CD14-positive monocyte (primary cell): ENCODE measurements at regions not wholly inside any gene's neighbourhood (a gene's known extent, or its start where the extent isn't known, plus 50 kb on each side); places are given as distances from the start of the nearest gene placed in this dataset.

Experiments
- DNase-seq, 3 donors: peaks; one replicate each; pipeline ENCODE4 v3.0.0-alpha.2; 2011 to 2022
- H2AFZ ChIP-seq: 2 replicates; pipeline ENCODE4 v1.6.0; 2012; ENCODE audit warnings: mild to moderate bottlenecking, low read depth, low read length, inconsistent platforms; ENCODE audit not compliant: insufficient read depth, poor library complexity, severe bottlenecking
- H3K27ac ChIP-seq, 2 donors: 1 replicate in 1 of 2; 2 replicates in 1 of 2; pipeline ENCODE4 v1.5.1; 2012 to 2013; ENCODE audit warnings: low read length in 2 of 2, control low read depth in 1 of 2, inconsistent platforms in 1 of 2, low read depth in 1 of 2, mild to moderate bottlenecking in 1 of 2
- H3K27me3 ChIP-seq, 2 donors: one replicate each; pipeline versions ENCODE4 v1.6.0 to v1.6.1; 2011 to 2013; ENCODE audit warnings: low read length in 2 of 2; ENCODE audit not compliant: control insufficient read depth in 2 of 2, insufficient read depth in 2 of 2
- H3K36me3 ChIP-seq, 2 donors: replicated peaks in 1 of 2; 1 replicate in 1 of 2; 2 replicates in 1 of 2; pipeline versions ENCODE4 v1.5.1 to v1.6.1; 2012 to 2013; ENCODE audit warnings: low read length in 2 of 2, control low read depth in 1 of 2, inconsistent platforms in 1 of 2, mild to moderate bottlenecking in 1 of 2; ENCODE audit not compliant: insufficient read depth in 2 of 2, control insufficient read depth in 1 of 2
- H3K4me1 ChIP-seq, 2 donors: 1 replicate in 1 of 2; 2 replicates in 1 of 2; pipeline versions ENCODE4 v1.5.1 to v1.6.1; 2012 to 2013; ENCODE audit warnings: low read length in 2 of 2, control low read depth in 1 of 2, inconsistent platforms in 1 of 2, mild to moderate bottlenecking in 1 of 2, moderate library complexity in 1 of 2; ENCODE audit not compliant: insufficient read depth in 2 of 2, control insufficient read depth in 1 of 2
- H3K4me2 ChIP-seq: replicated peaks from 2 replicates; pipeline ENCODE3; 2012; ENCODE audit warnings: low read length, moderate library complexity, mild to moderate bottlenecking; ENCODE audit not compliant: poor library complexity, severe bottlenecking; ENCODE audit errors: extremely low read depth
- H3K4me3 ChIP-seq, 3 experiments: fragments of 200-600 bp in 1 of 3; sonication (generic) in 1 of 3; replicated peaks in 1 of 3; 1 replicate in 2 of 3; 2 replicates in 1 of 3; pipeline ENCODE4 v1.5.1; 2011 to 2013; ENCODE audit warnings: low read length in 3 of 3, mild to moderate bottlenecking in 3 of 3, control low read depth in 2 of 3, low read depth in 2 of 3, inconsistent platforms in 1 of 3, moderate library complexity in 1 of 3
- H3K79me2 ChIP-seq: 2 replicates; pipeline ENCODE4 v1.6.0; 2012; ENCODE audit warnings: mild to moderate bottlenecking, control low read depth, inconsistent platforms, low read length, moderate library complexity; ENCODE audit not compliant: insufficient read depth
- H3K9ac ChIP-seq: 2 replicates; pipeline ENCODE4 v1.6.0; 2017; ENCODE audit warnings: low read length, mild to moderate bottlenecking; ENCODE audit not compliant: insufficient read depth, poor library complexity, severe bottlenecking
- H3K9me3 ChIP-seq, 2 donors: replicated peaks in 1 of 2; 1 replicate in 1 of 2; 2 replicates in 1 of 2; pipeline versions ENCODE4 v1.5.1 to v1.6.1; 2012 to 2013; ENCODE audit warnings: low read length in 2 of 2, control low read depth in 1 of 2; ENCODE audit not compliant: control insufficient read depth in 1 of 2, insufficient read depth in 1 of 2
- H4K20me1 ChIP-seq: 2 replicates; pipeline ENCODE4 v1.6.0; 2012; ENCODE audit warnings: mild to moderate bottlenecking, low read length, control low read depth, moderate library complexity; ENCODE audit not compliant: insufficient read depth
- H3K27ac Mint-ChIP-seq, 7 donors: one replicate each; pipeline ENCODE4 v1.8.0; 2020; ENCODE audit warnings: mild to moderate bottlenecking in 7 of 7, mixed read lengths in 7 of 7, moderate library complexity in 6 of 7, inconsistent platforms in 2 of 7
- H3K27me3 Mint-ChIP-seq, 3 donors: one replicate each; pipeline ENCODE4 v1.8.0; 2021 to 2022; ENCODE audit warnings: low read depth in 3 of 3, mild to moderate bottlenecking in 3 of 3, mixed read lengths in 3 of 3, moderate library complexity in 3 of 3, inconsistent platforms in 1 of 3
- H3K36me3 Mint-ChIP-seq, 2 donors: one replicate each; pipeline ENCODE4 v1.8.0; 2020; ENCODE audit warnings: mixed read lengths in 2 of 2, inconsistent platforms in 1 of 2, mild to moderate bottlenecking in 1 of 2
- H3K4me1 Mint-ChIP-seq: one replicate; pipeline ENCODE4 v1.8.0; 2020; ENCODE audit warnings: mild to moderate bottlenecking, mixed read lengths
- H3K4me3 Mint-ChIP-seq, 2 donors: one replicate each; pipeline ENCODE4 v1.8.0; 2020; ENCODE audit warnings: mild to moderate bottlenecking in 2 of 2, mixed read lengths in 2 of 2, moderate library complexity in 1 of 2
- H3K9me3 Mint-ChIP-seq, 7 donors: one replicate each; pipeline ENCODE4 v1.8.0; 2020 to 2022; ENCODE audit warnings: mixed read lengths in 7 of 7, mild to moderate bottlenecking in 6 of 7, moderate library complexity in 6 of 7, inconsistent platforms in 2 of 7
- WGBS: methylation state at CpG from one replicate; pipeline ENCODE4 v1.1.5; 2013; ENCODE audit warnings: missing lambda C conversion rate; ENCODE audit not compliant: insufficient coverage; 5-methylcytosine and 5-hydroxymethylcytosine counted together
- intact Hi-C, 2 donors: fragments of 100-400 bp; cut with micrococcal nuclease; formaldehyde crosslinking; loops; one replicate each; pipeline versions ENCODE4 v1.15.0 to v1.15.1; 2023
- TF ChIP-seq, protein P1 (sequence below): fragments of 200-600 bp; IDR thresholded peaks from one replicate; pipeline ENCODE4 v1.8.0; 2022; ENCODE audit warnings: antibody characterized with exemption, mild to moderate bottlenecking

DNA sequence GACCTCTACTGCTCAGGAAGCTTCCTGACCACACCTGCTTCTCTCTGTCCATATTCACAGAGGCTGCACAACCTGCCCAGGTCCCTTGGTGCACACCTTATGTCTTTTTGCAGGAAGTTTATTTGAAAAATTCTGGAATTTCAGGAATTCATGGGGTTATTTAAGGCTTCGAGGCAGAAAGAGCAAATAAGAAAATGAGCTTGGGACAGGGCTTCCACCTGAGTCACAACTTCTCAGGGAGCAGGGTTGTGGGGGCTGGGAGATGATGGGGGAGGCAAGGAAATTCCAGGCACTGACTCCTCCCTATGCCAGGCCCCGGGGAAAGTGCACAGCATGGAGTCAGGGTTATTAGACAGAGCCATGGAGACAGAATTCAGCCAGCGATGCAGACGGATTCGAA is 57.7 kb downstream of the INHBB start:
- peaks cover 0 to 9% (median 4%) of the 10 kb centered on the region in 7 donors for H3K9me3 Mint-ChIP-seq

DNA sequence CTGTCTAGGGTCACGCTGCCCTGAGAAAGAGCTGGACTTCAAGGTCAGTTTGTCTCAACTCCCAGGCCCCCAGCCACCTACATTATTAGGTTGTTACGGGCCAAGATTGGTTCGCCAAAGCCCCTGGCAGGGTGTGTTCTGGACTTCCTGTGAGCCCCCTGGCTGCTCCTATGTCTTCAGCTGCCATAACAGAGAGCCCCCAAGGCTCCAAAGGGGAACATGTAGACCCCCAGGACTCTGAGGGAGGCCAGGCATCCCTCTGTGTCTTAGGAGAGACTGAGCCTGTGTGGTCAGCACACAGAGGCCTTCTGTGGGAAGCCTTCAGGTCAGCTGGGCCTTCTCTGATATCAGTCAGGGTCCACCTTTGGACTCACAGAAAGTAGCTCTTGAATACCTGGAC is 58.3 kb downstream of the INHBB start:
- H3K79me2 ChIP-seq = no peaks in the 10 kb centered on the region
- no peak overlapping the region for H3K4me3 ChIP-seq
- H3K9me3 ChIP-seq = peaks cover 0 to 4% of the 10 kb centered on the region in 2 donors
- H2AFZ ChIP-seq = no peak overlapping the region
- no peak overlapping the region for H3K27ac Mint-ChIP-seq
- no peaks in the 10 kb centered on the region for H3K4me1 Mint-ChIP-seq
- peaks cover 0 to 11% (median 6%) of the 10 kb centered on the region in 7 donors for H3K9me3 Mint-ChIP-seq
- peaks cover 7 to 11% (median 8%) of the 10 kb centered on the region in 3 donors for H3K27me3 Mint-ChIP-seq
- no peak overlapping the region for H3K4me2 ChIP-seq
- intact Hi-C loops = no loop called here
- H3K27ac ChIP-seq = no peak overlapping the region
- H3K27me3 ChIP-seq = no peaks in the 10 kb centered on the region
- no peaks in the 10 kb centered on the region for H3K4me1 ChIP-seq
- no peak overlapping the region for H3K4me3 Mint-ChIP-seq
- 100% methylated on average over 3 of the region's 3 CpGs for WGBS
- DNase-seq = no peak
- H3K36me3 Mint-ChIP-seq = no peaks in the 10 kb centered on the region
- no peaks in the 10 kb centered on the region for H4K20me1 ChIP-seq
- H3K9ac ChIP-seq = no peak overlapping the region
- H3K36me3 ChIP-seq = no peaks in the 10 kb centered on the region
- TF ChIP-seq, protein P1, sequence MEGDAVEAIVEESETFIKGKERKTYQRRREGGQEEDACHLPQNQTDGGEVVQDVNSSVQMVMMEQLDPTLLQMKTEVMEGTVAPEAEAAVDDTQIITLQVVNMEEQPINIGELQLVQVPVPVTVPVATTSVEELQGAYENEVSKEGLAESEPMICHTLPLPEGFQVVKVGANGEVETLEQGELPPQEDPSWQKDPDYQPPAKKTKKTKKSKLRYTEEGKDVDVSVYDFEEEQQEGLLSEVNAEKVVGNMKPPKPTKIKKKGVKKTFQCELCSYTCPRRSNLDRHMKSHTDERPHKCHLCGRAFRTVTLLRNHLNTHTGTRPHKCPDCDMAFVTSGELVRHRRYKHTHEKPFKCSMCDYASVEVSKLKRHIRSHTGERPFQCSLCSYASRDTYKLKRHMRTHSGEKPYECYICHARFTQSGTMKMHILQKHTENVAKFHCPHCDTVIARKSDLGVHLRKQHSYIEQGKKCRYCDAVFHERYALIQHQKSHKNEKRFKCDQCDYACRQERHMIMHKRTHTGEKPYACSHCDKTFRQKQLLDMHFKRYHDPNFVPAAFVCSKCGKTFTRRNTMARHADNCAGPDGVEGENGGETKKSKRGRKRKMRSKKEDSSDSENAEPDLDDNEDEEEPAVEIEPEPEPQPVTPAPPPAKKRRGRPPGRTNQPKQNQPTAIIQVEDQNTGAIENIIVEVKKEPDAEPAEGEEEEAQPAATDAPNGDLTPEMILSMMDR = no peak

More for the DNA sequence above, 57.7 kb downstream of the INHBB start:
- Histone ChIP-seq H3K9me3 (no peaks in the 10 kb centered on the region), H3K27me3 (no peaks in the 10 kb centered on the region), H3K27ac (no peak overlapping the region), H2AFZ (no peak overlapping the region), H3K4me1 (no peaks in the 10 kb centered on the region), H3K4me3 (no peak overlapping the region), H4K20me1 (no peaks in the 10 kb centered on the region), H3K9ac (no peak overlapping the region), H3K4me2 (no peak overlapping the region), H3K79me2 (no peaks in the 10 kb centered on the region), H3K36me3 (no peaks in the 10 kb centered on the region)
- 90% methylated on average over 2 of the region's 5 CpGs for WGBS
- DNase-seq = no peak
- Mint-ChIP-seq H3K4me1 (no peaks in the 10 kb centered on the region), H3K27ac (no peak overlapping the region), H3K36me3 (no peaks in the 10 kb centered on the region), H3K27me3 (peaks cover 7 to 11% (median 8%) of the 10 kb centered on the region in 3 donors), H3K4me3 (no peak overlapping the region)
- intact Hi-C loops = no loop called here
- TF ChIP-seq, protein P1 = no peak
